ENCODE measurements at regions not wholly inside any gene's neighbourhood (a gene's known extent, or its start where the extent isn't known, plus 50 kb on each side); places are given as distances from the start of the nearest gene placed in this dataset.

GRCh38 chr10:23884670-23885069, 324.3 kb upstream of the KIAA1217 start:
- Histone ChIP-seq H3K27ac (no peak overlapping the region), H3K36me3 (no peaks in the 10 kb centered on the region), H3K4me1 (no peaks in the 10 kb centered on the region), H3K4me3 (no peak overlapping the region), H3K27me3 (no peaks in the 10 kb centered on the region), H3K9me3 (no peaks in the 10 kb centered on the region)
- no peak for DNase-seq
- no peak for TF ChIP-seq POLR2A (IDR thresholded peaks at IDR 0.05)
- TF ChIP-seq, protein P1, sequence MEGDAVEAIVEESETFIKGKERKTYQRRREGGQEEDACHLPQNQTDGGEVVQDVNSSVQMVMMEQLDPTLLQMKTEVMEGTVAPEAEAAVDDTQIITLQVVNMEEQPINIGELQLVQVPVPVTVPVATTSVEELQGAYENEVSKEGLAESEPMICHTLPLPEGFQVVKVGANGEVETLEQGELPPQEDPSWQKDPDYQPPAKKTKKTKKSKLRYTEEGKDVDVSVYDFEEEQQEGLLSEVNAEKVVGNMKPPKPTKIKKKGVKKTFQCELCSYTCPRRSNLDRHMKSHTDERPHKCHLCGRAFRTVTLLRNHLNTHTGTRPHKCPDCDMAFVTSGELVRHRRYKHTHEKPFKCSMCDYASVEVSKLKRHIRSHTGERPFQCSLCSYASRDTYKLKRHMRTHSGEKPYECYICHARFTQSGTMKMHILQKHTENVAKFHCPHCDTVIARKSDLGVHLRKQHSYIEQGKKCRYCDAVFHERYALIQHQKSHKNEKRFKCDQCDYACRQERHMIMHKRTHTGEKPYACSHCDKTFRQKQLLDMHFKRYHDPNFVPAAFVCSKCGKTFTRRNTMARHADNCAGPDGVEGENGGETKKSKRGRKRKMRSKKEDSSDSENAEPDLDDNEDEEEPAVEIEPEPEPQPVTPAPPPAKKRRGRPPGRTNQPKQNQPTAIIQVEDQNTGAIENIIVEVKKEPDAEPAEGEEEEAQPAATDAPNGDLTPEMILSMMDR (IDR thresholded peaks at IDR 0.05), result no peak

DNA sequence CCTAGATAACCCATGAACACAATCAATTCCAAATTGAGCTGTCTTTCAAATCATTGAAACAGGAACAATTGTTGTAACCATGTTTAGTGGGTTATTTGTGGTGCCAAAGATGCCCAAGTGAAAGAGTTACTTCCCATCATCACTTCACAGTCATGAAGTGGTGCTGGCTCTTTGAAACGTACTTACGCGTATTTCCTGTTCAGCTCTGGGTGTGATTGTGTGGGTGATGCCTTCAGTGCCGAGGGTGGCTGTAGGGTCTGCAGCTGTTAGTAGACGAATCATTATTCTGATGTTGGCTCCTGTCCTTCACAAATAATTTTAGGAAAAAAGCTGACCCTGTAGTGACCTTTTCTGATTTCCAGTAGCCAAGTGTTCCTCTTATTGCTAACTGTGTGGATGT, 323.1 kb upstream of the KIAA1217 start:
- no peaks in the 10 kb centered on the region for H3K36me3 ChIP-seq
- no peak overlapping the region for H3K27ac ChIP-seq
- H3K9me3 ChIP-seq, result no peaks in the 10 kb centered on the region
- no peaks in the 10 kb centered on the region for H3K4me1 ChIP-seq
- H3K4me3 ChIP-seq, result no peak overlapping the region
- no peaks in the 10 kb centered on the region for H3K27me3 ChIP-seq
- TF ChIP-seq POLR2A (IDR thresholded peaks at IDR 0.05), result no peak
- TF ChIP-seq, protein P1 (IDR thresholded peaks at IDR 0.05), result no peak
- DNase-seq, result no peak

- Histone ChIP-seq H3K27me3 (no peaks in the 10 kb centered on the region), H3K27ac (no peak overlapping the region), H3K4me3 (no peak overlapping the region), H3K36me3 (no peaks in the 10 kb centered on the region), H3K9me3 (no peaks in the 10 kb centered on the region), H3K4me1 (no peaks in the 10 kb centered on the region)
- DNase-seq, result no peak
- TF ChIP-seq, protein P1 (IDR thresholded peaks at IDR 0.05), result no peak
- no peak for TF ChIP-seq POLR2A (IDR thresholded peaks at IDR 0.05)
These were observed 322.6 kb upstream of the KIAA1217 start for GRCh38 chr10:23886355-23886754.

DNA sequence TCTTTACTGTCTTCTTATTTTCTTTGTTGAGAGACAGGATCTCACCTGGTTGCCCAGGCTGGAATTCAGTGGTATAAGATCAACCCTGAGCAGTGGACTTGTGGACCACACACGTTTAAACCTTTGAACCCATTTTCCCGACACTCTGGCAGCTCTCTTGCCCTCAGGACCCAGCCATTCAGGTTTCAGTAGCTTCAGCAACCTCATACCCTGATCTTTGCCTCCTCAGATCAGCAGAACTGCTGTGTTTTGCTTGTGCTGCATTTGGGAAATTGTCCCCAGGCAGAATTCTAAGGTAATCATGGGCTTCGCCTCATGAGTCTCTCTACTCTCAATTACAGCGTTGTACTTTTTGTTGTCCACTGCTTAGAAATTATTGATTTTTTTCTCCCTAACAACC, 317.6 kb upstream of the KIAA1217 start:
- no peaks in the 10 kb centered on the region for H3K36me3 ChIP-seq
- DNase-seq, result no peak
- no peak overlapping the region for H3K4me3 ChIP-seq

DNA sequence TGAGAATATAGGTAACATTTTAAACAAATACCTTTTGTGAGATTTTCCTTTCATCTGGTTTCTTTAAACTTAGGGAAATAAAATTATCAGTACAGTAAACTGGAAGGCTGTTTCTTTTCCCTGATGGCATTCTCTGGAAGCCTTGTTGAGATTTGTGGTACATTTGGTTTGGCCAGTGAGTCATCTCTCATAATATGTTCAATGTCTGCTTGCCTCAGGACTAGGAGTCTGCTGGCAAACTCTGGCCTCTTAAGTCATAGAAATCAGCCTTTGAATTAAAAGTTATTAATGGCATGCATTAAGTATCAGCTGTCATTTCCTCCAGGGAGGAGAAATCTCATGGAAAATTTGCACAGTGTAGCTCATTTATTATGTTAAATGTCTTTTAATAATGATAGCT, 316.6 kb upstream of the KIAA1217 start:
- Histone ChIP-seq H3K4me3 (no peak overlapping the region), H3K36me3 (no peaks in the 10 kb centered on the region), H3K27ac (no peak overlapping the region), H3K4me1 (no peaks in the 10 kb centered on the region), H3K27me3 (no peaks in the 10 kb centered on the region), H3K9me3 (no peaks in the 10 kb centered on the region)
- DNase-seq, result no peak
- TF ChIP-seq, protein P1 (IDR thresholded peaks at IDR 0.05), result no peak
- TF ChIP-seq POLR2A (IDR thresholded peaks at IDR 0.05), result no peak

More for the DNA sequence above, 317.6 kb upstream of the KIAA1217 start:
- TF ChIP-seq, protein P1 (IDR thresholded peaks at IDR 0.05), result no peak
- TF ChIP-seq POLR2A (IDR thresholded peaks at IDR 0.05), result no peak
- Histone ChIP-seq H3K9me3 (no peaks in the 10 kb centered on the region), H3K27me3 (no peaks in the 10 kb centered on the region), H3K27ac (no peak overlapping the region), H3K4me1 (no peaks in the 10 kb centered on the region)

- Histone ChIP-seq H3K4me3 (no peak overlapping the region), H3K27ac (no peak overlapping the region), H3K9me3 (no peaks in the 10 kb centered on the region), H3K36me3 (no peaks in the 10 kb centered on the region), H3K27me3 (no peaks in the 10 kb centered on the region), H3K4me1 (no peaks in the 10 kb centered on the region)
- no peak for TF ChIP-seq POLR2A (IDR thresholded peaks at IDR 0.05)
- TF ChIP-seq, protein P1 (IDR thresholded peaks at IDR 0.05), result no peak
- no peak for DNase-seq
These were observed 311.7 kb upstream of the KIAA1217 start for GRCh38 chr10:23897267-23897666.

Data from Peyer's patch (tissue), 4 donors.